ENCODE measurements at regions not wholly inside any gene's neighbourhood (a gene's known extent, or its start where the extent isn't known, plus 50 kb on each side); places are given as distances from the start of the nearest gene placed in this dataset.

- no peak overlapping the region for H3K4me3 Mint-ChIP-seq
- H3K27me3 Mint-ChIP-seq, result peaks cover 27% of the 10 kb centered on the region
- H3K27ac Mint-ChIP-seq, result no peak overlapping the region
- H3K36me3 Mint-ChIP-seq, result no peaks in the 10 kb centered on the region
- peaks cover 9% of the 10 kb centered on the region for H3K4me1 Mint-ChIP-seq (ENCODE audit: low read depth)
- H3K9me3 Mint-ChIP-seq (ENCODE audit: low read depth), result peaks cover 14% of the 10 kb centered on the region
Observed at GRCh38 chr2:145257931-145258330, 738.0 kb upstream of the ZEB2 start.

- Mint-ChIP-seq H3K4me3 (no peak overlapping the region), H3K27ac (no peak overlapping the region), H3K27me3 (peaks cover 26% of the 10 kb centered on the region), H3K4me1 (ENCODE audit: low read depth) (peaks cover 9% of the 10 kb centered on the region), H3K36me3 (no peaks in the 10 kb centered on the region), H3K9me3 (ENCODE audit: low read depth) (peaks cover 14% of the 10 kb centered on the region)
Observed at GRCh38 chr2:145256551-145256950, 736.6 kb upstream of the ZEB2 start.

- Mint-ChIP-seq H3K4me1 (ENCODE audit: low read depth) (peaks cover 6% of the 10 kb centered on the region), H3K4me3 (no peak overlapping the region), H3K36me3 (no peaks in the 10 kb centered on the region), H3K27ac (no peak overlapping the region), H3K9me3 (ENCODE audit: low read depth) (peaks cover 5% of the 10 kb centered on the region), H3K27me3 (peaks cover 21% of the 10 kb centered on the region)
Observed at GRCh38 chr2:145254291-145254690, 734.4 kb upstream of the ZEB2 start.

- Mint-ChIP-seq H3K27me3 (peaks cover 18% of the 10 kb centered on the region), H3K9me3 (ENCODE audit: low read depth) (no peaks in the 10 kb centered on the region), H3K27ac (no peak overlapping the region), H3K36me3 (no peaks in the 10 kb centered on the region), H3K4me1 (ENCODE audit: low read depth) (no peaks in the 10 kb centered on the region), H3K4me3 (no peak overlapping the region)
Observed at GRCh38 chr2:145253492-145253891, 733.6 kb upstream of the ZEB2 start.

- Mint-ChIP-seq H3K4me1 (ENCODE audit: low read depth) (no peaks in the 10 kb centered on the region), H3K27me3 (peaks cover 11% of the 10 kb centered on the region), H3K9me3 (ENCODE audit: low read depth) (no peaks in the 10 kb centered on the region), H3K4me3 (no peak overlapping the region), H3K36me3 (no peaks in the 10 kb centered on the region), H3K27ac (no peak overlapping the region)
Observed at GRCh38 chr2:145245268-145245870, 725.5 kb upstream of the ZEB2 start.

- no peak overlapping the region for H3K4me3 Mint-ChIP-seq
- no peaks in the 10 kb centered on the region for H3K36me3 Mint-ChIP-seq
- H3K27ac Mint-ChIP-seq, result no peak overlapping the region
- H3K9me3 Mint-ChIP-seq (ENCODE audit: low read depth), result no peaks in the 10 kb centered on the region
- no peaks in the 10 kb centered on the region for H3K4me1 Mint-ChIP-seq (ENCODE audit: low read depth)
- no peaks in the 10 kb centered on the region for H3K27me3 Mint-ChIP-seq
Observed at GRCh38 chr2:145235312-145235711, 715.4 kb upstream of the ZEB2 start.

- no peaks in the 10 kb centered on the region for H3K4me1 Mint-ChIP-seq (ENCODE audit: low read depth)
- H3K4me3 Mint-ChIP-seq, result no peak overlapping the region
Observed at GRCh38 chr2:145230546-145230945, 710.6 kb upstream of the ZEB2 start.

GRCh38 chr2:145228506-145228905 is 708.6 kb upstream of the ZEB2 start:
- Mint-ChIP-seq H3K4me1 (ENCODE audit: low read depth) (no peaks in the 10 kb centered on the region), H3K27ac (no peak overlapping the region), H3K36me3 (no peaks in the 10 kb centered on the region), H3K9me3 (ENCODE audit: low read depth) (no peaks in the 10 kb centered on the region), H3K27me3 (peaks cover 5% of the 10 kb centered on the region), H3K4me3 (no peak overlapping the region)

More at GRCh38 chr2:145230546-145230945, 710.6 kb upstream of the ZEB2 start:
- no peak overlapping the region for H3K27ac Mint-ChIP-seq
- peaks cover 3% of the 10 kb centered on the region for H3K27me3 Mint-ChIP-seq
- no peaks in the 10 kb centered on the region for H3K9me3 Mint-ChIP-seq (ENCODE audit: low read depth)
- H3K36me3 Mint-ChIP-seq, result no peaks in the 10 kb centered on the region

GRCh38 chr2:145226901-145227300 is 707.0 kb upstream of the ZEB2 start:
- Mint-ChIP-seq H3K27ac (no peak overlapping the region), H3K4me1 (ENCODE audit: low read depth) (no peaks in the 10 kb centered on the region), H3K27me3 (peaks cover 5% of the 10 kb centered on the region), H3K4me3 (no peak overlapping the region), H3K9me3 (ENCODE audit: low read depth) (peaks cover 4% of the 10 kb centered on the region), H3K36me3 (no peaks in the 10 kb centered on the region)

- H3K4me1 Mint-ChIP-seq (ENCODE audit: low read depth), result no peaks in the 10 kb centered on the region
- H3K9me3 Mint-ChIP-seq (ENCODE audit: low read depth), result peaks cover 4% of the 10 kb centered on the region
- no peak overlapping the region for H3K27ac Mint-ChIP-seq
- peaks cover 10% of the 10 kb centered on the region for H3K27me3 Mint-ChIP-seq
- H3K4me3 Mint-ChIP-seq, result no peak overlapping the region
- H3K36me3 Mint-ChIP-seq, result no peaks in the 10 kb centered on the region
Observed at GRCh38 chr2:145221516-145221915, 701.6 kb upstream of the ZEB2 start.

GRCh38 chr2:145221032-145221431 is 701.1 kb upstream of the ZEB2 start:
- Mint-ChIP-seq H3K36me3 (no peaks in the 10 kb centered on the region), H3K27ac (no peak overlapping the region), H3K27me3 (peaks cover 10% of the 10 kb centered on the region), H3K9me3 (ENCODE audit: low read depth) (peaks cover 4% of the 10 kb centered on the region), H3K4me1 (ENCODE audit: low read depth) (no peaks in the 10 kb centered on the region), H3K4me3 (no peak overlapping the region)

GRCh38 chr2:145220496-145220895 is 700.6 kb upstream of the ZEB2 start:
- H3K27me3 Mint-ChIP-seq, result peaks cover 10% of the 10 kb centered on the region
- no peaks in the 10 kb centered on the region for H3K4me1 Mint-ChIP-seq (ENCODE audit: low read depth)
- peaks cover 4% of the 10 kb centered on the region for H3K9me3 Mint-ChIP-seq (ENCODE audit: low read depth)
- no peak overlapping the region for H3K4me3 Mint-ChIP-seq
- no peaks in the 10 kb centered on the region for H3K36me3 Mint-ChIP-seq
- no peak overlapping the region for H3K27ac Mint-ChIP-seq

GRCh38 chr2:145207884-145208283 is 688.0 kb upstream of the ZEB2 start:
- H3K27me3 Mint-ChIP-seq, result peaks cover 2% of the 10 kb centered on the region
- H3K27ac Mint-ChIP-seq, result no peak overlapping the region
- peaks cover 3% of the 10 kb centered on the region for H3K36me3 Mint-ChIP-seq
- no peak overlapping the region for H3K4me3 Mint-ChIP-seq
- no peaks in the 10 kb centered on the region for H3K4me1 Mint-ChIP-seq (ENCODE audit: low read depth)
- H3K9me3 Mint-ChIP-seq (ENCODE audit: low read depth), result peaks cover 3% of the 10 kb centered on the region

- Mint-ChIP-seq H3K27me3 (no peaks in the 10 kb centered on the region), H3K9me3 (ENCODE audit: low read depth) (no peaks in the 10 kb centered on the region), H3K36me3 (peaks cover 3% of the 10 kb centered on the region), H3K4me1 (ENCODE audit: low read depth) (no peaks in the 10 kb centered on the region), H3K4me3 (no peak overlapping the region), H3K27ac (no peak overlapping the region)
Observed at GRCh38 chr2:145206496-145207281, 686.8 kb upstream of the ZEB2 start.

GRCh38 chr2:145203891-145204290 is 684.0 kb upstream of the ZEB2 start:
- no peaks in the 10 kb centered on the region for H3K27me3 Mint-ChIP-seq
- no peak overlapping the region for H3K27ac Mint-ChIP-seq
- no peaks in the 10 kb centered on the region for H3K4me1 Mint-ChIP-seq (ENCODE audit: low read depth)
- H3K36me3 Mint-ChIP-seq, result no peaks in the 10 kb centered on the region
- no peak overlapping the region for H3K4me3 Mint-ChIP-seq
- H3K9me3 Mint-ChIP-seq (ENCODE audit: low read depth), result no peaks in the 10 kb centered on the region

All from activated naive CD8-positive, alpha-beta T cell (primary cell).